Heart right ventricle (tissue), 16 donors: ENCODE measurements at regions not wholly inside any gene's neighbourhood (a gene's known extent, or its start where the extent isn't known, plus 50 kb on each side); places are given as distances from the start of the nearest gene placed in this dataset.

Experiments used
- ATAC-seq, 8 donors: fragments of 200-7000 bp; cut with Tn5 transposase; one replicate each; pipeline ENCODE4 v1.9.1; 2020; ENCODE audit warnings: mild to moderate bottlenecking in 8 of 8, moderate library complexity in 8 of 8, moderate number of reproducible peaks in 1 of 8
- DNase-seq, 2 donors: peaks; one replicate each; pipeline ENCODE4 v3.0.0-alpha.2; 2020
- H3K27ac ChIP-seq, 10 donors: fragments of 200-600 bp; sonication (generic) in 2 of 10; one replicate each; pipeline versions ENCODE4 v1.5.0 to v1.8.0; 2020 to 2022; ENCODE audit warnings: mild to moderate bottlenecking in 3 of 10
- H3K27me3 ChIP-seq, 7 donors: fragments of 200-600 bp; one replicate each; pipeline ENCODE4 v1.8.0; 2021 to 2022; ENCODE audit warnings: mild to moderate bottlenecking in 2 of 7
- H3K36me3 ChIP-seq, 9 donors: fragments of 200-600 bp; sonication (generic) in 1 of 9; one replicate each; pipeline versions ENCODE4 v1.5.0 to v1.8.0; 2020 to 2022; ENCODE audit warnings: mild to moderate bottlenecking in 2 of 9
- H3K4me1 ChIP-seq, 9 donors: fragments of 200-600 bp; sonication (generic) in 1 of 9; one replicate each; pipeline versions ENCODE4 v1.5.0 to v1.8.0; 2020 to 2022; ENCODE audit warnings: mild to moderate bottlenecking in 4 of 9
- H3K4me3 ChIP-seq, 10 donors: fragments of 200-600 bp; sonication (generic) in 2 of 10; one replicate each; pipeline versions ENCODE4 v1.5.0 to v1.8.0; 2020 to 2022; ENCODE audit warnings: mild to moderate bottlenecking in 7 of 10, moderate library complexity in 2 of 10
- H3K9me3 ChIP-seq, 11 donors: fragments of 200-600 bp in 10 of 11; sonication (generic) in 2 of 11; one replicate each; pipeline versions ENCODE4 v1.5.0 to v1.8.0; 2013 to 2022; ENCODE audit warnings: mild to moderate bottlenecking in 2 of 11, control low read depth in 1 of 11, moderate library complexity in 1 of 11
- WGBS, 2 donors: extraction: QIAGEN DNeasy Blood & Tissue Kit; methylation state at CpG; one replicate each; pipeline ENCODE4 v1.1.7; 2013; ENCODE audit warnings: inconsistent platforms in 1 of 2; 5-methylcytosine and 5-hydroxymethylcytosine counted together
- intact Hi-C, 10 donors: fragments of 100-400 bp; cut with DNase I; formaldehyde crosslinking; loops; one replicate each; pipeline versions ENCODE4 v1.11.1 to v1.14.2; 2022
- TF ChIP-seq, protein P1 (sequence below), 9 donors: fragments of 200-600 bp; sonication (generic) in 2 of 9; IDR thresholded peaks; one replicate each; pipeline versions ENCODE4 v1.5.0 to v1.8.0; 2021 to 2022; ENCODE audit warnings: antibody characterized with exemption in 9 of 9, mild to moderate bottlenecking in 5 of 9, moderate library complexity in 1 of 9
- donor health status: Arrhythmogenic right ventricular cardiomyopathy.
- donor health status: ischemic (EF 13 %, LVEDD 7.1; RV severe dilation, severe dysfunction).
- donor health status: healthy with polysubstance abuse.
- donor health status: DM: no; HTN: yes; CAD: no.
- donor health status: DM: no; HTN: no; CAD: no.
- donor health status: ischemic (EF 25% LVEDD 6.9; RV normal size, moderate dysfunction).
- donor health status: ischemic (EF 25% LVEDD 5.7; RV mildly dilated, moderate dysfunction).
- donor health status: healthy.
- donor health status: DM: yes; HTN: yes; CAD: no.
- donor health status: Ischemic cardiomyopathy.
- donor health status: ischemic (EF 35%, LVEDD 5.7; RV mildly dilated, moderate dysfunction).
- donor health status: nonischemic (EF 11% LVEDD 7.7; RV severe dilation, severe dysfunction).
- donor health status: DM: yes; HTN: yes; CAD: no.
- donor health status: PGD.
- donor health status: ischemic (EF 29% LVEDD 5.4; RV normal size, mild dysfunction).
- donor health status: nonischemic (EF 23%, LVEDD 6.1; RV moderate dilation, normal function).

DNA sequence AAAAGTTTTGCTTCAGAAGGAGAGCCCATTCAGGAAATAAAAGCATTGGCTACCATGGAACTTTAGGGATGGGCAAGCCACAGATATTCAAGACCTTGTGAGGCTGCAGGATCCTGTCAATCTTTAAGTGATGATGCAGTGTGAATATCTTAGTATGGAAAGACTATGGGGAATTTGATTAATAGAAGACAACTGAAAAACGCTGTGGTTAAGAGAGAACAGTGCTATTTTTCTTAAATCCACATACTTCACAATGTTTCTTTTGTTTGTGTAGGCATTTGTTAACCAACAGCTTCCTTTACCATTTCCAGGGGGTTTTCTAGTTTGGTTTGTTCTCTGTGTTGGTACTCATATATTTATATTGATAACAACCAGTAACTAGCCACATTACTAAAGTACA is 90.3 kb downstream of the TMEM212 start:
- Histone ChIP-seq H3K36me3 (no peaks in the 10 kb centered on the region), H3K4me3 (no peak overlapping the region), H3K27ac (no peak overlapping the region), H3K4me1 (peaks cover 0 to 24% (median 0%) of the 10 kb centered on the region in 9 donors), H3K9me3 (no peaks in the 10 kb centered on the region), H3K27me3 (no peaks in the 10 kb centered on the region)
- ATAC-seq (no peak), DNase-seq (no peak)
- WGBS, 2 donors, result 83 to 88% methylated on average over 1 of the region's 1 CpG
- TF ChIP-seq, protein P1, sequence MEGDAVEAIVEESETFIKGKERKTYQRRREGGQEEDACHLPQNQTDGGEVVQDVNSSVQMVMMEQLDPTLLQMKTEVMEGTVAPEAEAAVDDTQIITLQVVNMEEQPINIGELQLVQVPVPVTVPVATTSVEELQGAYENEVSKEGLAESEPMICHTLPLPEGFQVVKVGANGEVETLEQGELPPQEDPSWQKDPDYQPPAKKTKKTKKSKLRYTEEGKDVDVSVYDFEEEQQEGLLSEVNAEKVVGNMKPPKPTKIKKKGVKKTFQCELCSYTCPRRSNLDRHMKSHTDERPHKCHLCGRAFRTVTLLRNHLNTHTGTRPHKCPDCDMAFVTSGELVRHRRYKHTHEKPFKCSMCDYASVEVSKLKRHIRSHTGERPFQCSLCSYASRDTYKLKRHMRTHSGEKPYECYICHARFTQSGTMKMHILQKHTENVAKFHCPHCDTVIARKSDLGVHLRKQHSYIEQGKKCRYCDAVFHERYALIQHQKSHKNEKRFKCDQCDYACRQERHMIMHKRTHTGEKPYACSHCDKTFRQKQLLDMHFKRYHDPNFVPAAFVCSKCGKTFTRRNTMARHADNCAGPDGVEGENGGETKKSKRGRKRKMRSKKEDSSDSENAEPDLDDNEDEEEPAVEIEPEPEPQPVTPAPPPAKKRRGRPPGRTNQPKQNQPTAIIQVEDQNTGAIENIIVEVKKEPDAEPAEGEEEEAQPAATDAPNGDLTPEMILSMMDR (IDR thresholded peaks at IDR 0.05), result no peak
- intact Hi-C loops, result no loop called here

DNA sequence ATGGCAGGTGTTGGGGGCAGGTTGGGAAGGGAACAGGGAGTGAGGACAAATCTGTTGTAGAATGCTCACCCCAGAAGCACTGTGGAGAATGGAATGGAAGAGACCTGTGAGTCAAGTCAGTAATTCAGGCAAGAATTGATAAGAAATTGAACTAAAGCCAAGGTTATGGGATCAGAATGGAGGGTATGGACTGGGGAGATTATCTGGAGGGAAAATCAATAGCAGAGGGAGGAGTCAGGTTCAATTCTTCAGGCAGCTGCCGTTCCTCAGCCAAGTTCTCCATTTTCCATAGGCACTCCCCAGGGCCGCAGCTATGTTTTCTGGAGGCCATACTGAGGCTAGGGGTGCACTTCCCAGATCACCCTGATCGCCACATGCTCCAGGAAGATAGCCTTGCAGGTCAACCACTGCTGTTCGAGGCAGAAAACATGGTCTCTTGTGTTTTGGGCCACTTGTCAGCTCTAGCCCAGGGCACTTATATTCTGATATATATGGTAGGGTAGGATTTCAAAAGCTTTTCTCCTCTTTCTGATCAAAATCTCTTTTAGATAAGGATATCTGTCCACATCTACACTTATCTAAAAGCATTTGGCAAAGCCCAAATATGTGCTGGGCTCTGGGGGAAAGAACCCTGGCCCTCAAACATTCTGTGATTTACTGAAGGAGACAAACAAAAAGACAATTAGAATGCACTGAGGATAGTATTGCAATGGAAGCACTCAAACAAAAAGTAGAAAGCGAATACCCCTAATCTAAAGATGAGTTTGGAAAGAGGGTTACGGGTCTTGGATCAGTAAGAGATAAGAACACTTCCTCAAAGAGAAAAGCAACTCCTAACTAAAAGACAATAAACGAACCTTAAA is 92.3 kb downstream of the TMEM212 start:
- peaks cover 0 to 24% (median 0%) of the 10 kb centered on the region in 9 donors for H3K4me1 ChIP-seq
- DNase-seq (no peak), ATAC-seq (no peak)
- intact Hi-C loops, result no loop called here
- no peaks in the 10 kb centered on the region for H3K9me3 ChIP-seq
- no peaks in the 10 kb centered on the region for H3K36me3 ChIP-seq
- TF ChIP-seq, protein P1 (IDR thresholded peaks at IDR 0.05), result no peak
- H3K27ac ChIP-seq, result peak overlapping the region in 1 of 10 donors; percentile 66
- H3K4me3 ChIP-seq, result no peak overlapping the region
- 82 to 84% methylated on average over 7 of the region's 7 CpGs for WGBS, 2 donors
- H3K27me3 ChIP-seq, result no peaks in the 10 kb centered on the region

DNA sequence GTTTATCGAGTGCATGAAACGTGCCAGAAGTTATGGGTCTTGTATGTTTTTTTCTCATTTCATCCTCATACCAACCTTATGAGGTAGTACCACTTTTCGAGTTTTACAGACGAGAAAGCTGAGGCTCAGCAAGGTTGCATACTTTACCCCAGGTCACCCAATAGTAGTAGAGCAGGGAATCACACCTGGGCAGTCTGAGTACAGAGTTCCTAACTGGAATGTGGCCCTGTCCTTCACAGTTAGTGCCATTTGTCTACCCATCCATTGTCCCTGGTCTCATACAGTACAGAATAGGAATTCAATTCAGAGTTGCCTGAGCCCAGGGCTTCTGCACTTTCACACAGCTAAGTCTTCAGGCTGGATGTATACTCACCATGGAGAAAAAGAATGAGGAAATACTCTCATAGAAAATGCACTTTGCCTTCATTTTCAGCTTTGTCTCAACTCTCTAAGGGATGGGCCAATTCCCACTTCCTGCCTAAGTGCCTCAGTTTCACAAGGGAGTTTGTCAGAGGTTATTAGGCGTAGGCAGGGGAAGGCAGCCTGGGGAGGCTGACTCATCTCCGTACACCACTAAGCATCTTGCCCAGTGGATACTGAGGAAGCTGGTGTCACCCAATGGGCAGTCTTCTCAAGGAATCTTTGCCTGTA is 93.2 kb downstream of the TMEM212 start:
- 90 to 92% methylated on average over 6 of the region's 6 CpGs for WGBS, 2 donors
- no peaks in the 10 kb centered on the region for H3K27me3 ChIP-seq
- DNase-seq (no peak), ATAC-seq (peak in 2 of 8 donors; percentile 19 to 86)
- H3K4me3 ChIP-seq, result no peak overlapping the region
- TF ChIP-seq, protein P1 (IDR thresholded peaks at IDR 0.05), result no peak
- H3K4me1 ChIP-seq, result peaks cover 0 to 24% (median 0%) of the 10 kb centered on the region in 9 donors
- H3K9me3 ChIP-seq, result no peaks in the 10 kb centered on the region
- peak overlapping the region in 1 of 10 donors; percentile 66 for H3K27ac ChIP-seq
- intact Hi-C loops, result no loop called here
- no peaks in the 10 kb centered on the region for H3K36me3 ChIP-seq

DNA sequence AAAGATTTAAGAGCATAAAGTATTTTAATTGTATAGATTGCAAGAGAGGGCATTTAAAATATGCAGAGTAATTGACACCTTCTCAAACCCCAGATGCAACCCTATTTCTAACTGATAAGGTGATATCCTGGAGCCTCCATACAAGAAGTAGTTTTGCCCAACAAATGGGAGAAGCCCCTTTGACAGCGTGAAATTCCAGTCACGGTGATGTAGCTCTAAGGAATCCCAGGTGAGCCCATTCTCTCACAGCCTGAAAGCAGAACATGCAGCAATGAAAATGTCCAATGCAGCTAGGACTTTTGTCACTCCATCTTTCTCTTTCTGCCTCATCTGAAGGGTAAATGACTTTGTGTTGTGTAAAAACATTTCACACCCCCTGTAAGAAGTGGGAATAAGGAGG is 96.4 kb downstream of the TMEM212 start:
- TF ChIP-seq, protein P1 (IDR thresholded peaks at IDR 0.05), result no peak
- no peak overlapping the region for H3K4me3 ChIP-seq
- no peak for ATAC-seq
- no peak for DNase-seq
- H3K27me3 ChIP-seq, result no peaks in the 10 kb centered on the region
- intact Hi-C loops, result no loop called here
- H3K27ac ChIP-seq, result no peak overlapping the region
- H3K36me3 ChIP-seq, result no peaks in the 10 kb centered on the region
- peaks cover 0 to 29% (median 0%) of the 10 kb centered on the region in 9 donors for H3K4me1 ChIP-seq
- 86 to 88% methylated on average over 2 of the region's 2 CpGs for WGBS, 2 donors
- H3K9me3 ChIP-seq, result no peaks in the 10 kb centered on the region
